Ectodermal cell (in vitro differentiated cells): ENCODE measurements at regions not wholly inside any gene's neighbourhood (a gene's known extent, or its start where the extent isn't known, plus 50 kb on each side); places are given as distances from the start of the nearest gene placed in this dataset.

Experiments
- H3K27ac ChIP-seq: 2 replicates; pipeline ENCODE4 v1.7.0; 2013; ENCODE audit warnings: mild to moderate bottlenecking, low read depth, low read length; ENCODE audit not compliant: insufficient read depth, poor library complexity, severe bottlenecking
- H3K27me3 ChIP-seq: 2 replicates; pipeline ENCODE4 v1.7.0; 2013; ENCODE audit warnings: mild to moderate bottlenecking, low read length; ENCODE audit not compliant: insufficient read depth, control insufficient read depth, poor library complexity, severe bottlenecking
- H3K36me3 ChIP-seq: one replicate; pipeline ENCODE4 v1.7.0; 2013; ENCODE audit warnings: low read length; ENCODE audit not compliant: control insufficient read depth, insufficient read depth
- H3K4me1 ChIP-seq: one replicate; pipeline ENCODE4 v1.7.0; 2013; ENCODE audit warnings: low read length; ENCODE audit not compliant: control insufficient read depth, insufficient read depth
- H3K4me3 ChIP-seq: 2 replicates; pipeline ENCODE4 v1.7.0; 2013; ENCODE audit warnings: low read depth, low read length, control low read depth; ENCODE audit not compliant: insufficient read depth
- H3K9me3 ChIP-seq: 2 replicates; pipeline ENCODE4 v1.7.0; 2013; ENCODE audit warnings: mild to moderate bottlenecking, low read length, moderate library complexity; ENCODE audit not compliant: control insufficient read depth
- WGBS, 2 experiments: methylation state at CpG; one replicate each; pipeline ENCODE4 v1.1.7; 2013; ENCODE audit warnings: missing lambda C conversion rate in 2 of 2; 5-methylcytosine and 5-hydroxymethylcytosine counted together

DNA sequence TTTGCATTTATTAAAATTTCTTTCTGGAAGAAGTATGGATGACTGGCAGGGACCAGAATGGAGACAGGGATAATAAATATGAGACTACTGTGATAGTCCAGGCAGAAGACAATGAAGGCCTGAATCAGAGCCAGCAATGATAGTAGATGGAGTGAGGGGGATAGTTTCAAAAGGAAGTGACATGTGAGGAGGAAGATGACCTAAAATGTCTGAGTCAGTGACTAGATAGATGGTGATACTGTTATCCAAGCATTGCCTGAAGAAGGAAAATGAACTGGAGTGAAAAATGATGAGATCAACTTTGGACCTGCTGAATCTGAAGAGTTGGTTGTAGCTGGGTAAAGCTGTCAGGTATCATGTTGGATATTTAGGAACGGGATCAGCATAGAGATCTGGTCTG, 158.3 kb upstream of the KLF7 start:
- Histone ChIP-seq H3K27ac (no peak overlapping the region), H3K9me3 (no peaks in the 10 kb centered on the region), H3K4me3 (no peak overlapping the region), H3K27me3 (no peaks in the 10 kb centered on the region), H3K4me1 (no peaks in the 10 kb centered on the region), H3K36me3 (no peaks in the 10 kb centered on the region)
- 91 to 94% methylated on average over 1 of the region's 1 CpG for WGBS, 2 experiments

GRCh38 chr2:207327513-207327912, 161.8 kb upstream of the KLF7 start:
- no peak overlapping the region for H3K4me3 ChIP-seq
- H3K4me1 ChIP-seq: no peaks in the 10 kb centered on the region
- WGBS, 2 experiments: 89 to 90% methylated on average over 1 of the region's 1 CpG
- H3K27ac ChIP-seq: no peak overlapping the region
- H3K36me3 ChIP-seq: no peaks in the 10 kb centered on the region
- H3K27me3 ChIP-seq: no peaks in the 10 kb centered on the region
- no peaks in the 10 kb centered on the region for H3K9me3 ChIP-seq

DNA sequence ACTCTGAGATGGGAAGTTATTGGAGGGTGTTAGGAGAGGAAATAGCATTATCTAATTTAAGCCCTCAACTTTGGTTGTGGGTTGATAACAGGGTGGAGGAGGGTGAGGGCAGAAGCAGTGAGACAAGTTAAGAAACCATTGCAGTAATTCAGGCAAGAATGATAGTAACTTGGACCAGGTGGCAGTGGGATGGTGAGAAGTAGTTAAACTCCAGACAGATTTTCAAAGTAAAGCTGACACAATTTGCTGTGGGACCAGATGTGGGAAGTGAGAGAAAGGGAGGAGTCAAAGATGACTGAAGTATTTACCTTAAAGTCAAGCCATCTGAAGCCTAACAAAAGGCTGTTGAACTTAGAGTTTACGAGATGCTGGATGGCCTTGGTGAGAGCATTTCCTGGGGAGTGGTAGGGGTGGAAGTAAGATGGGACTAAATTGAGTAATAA, 163.2 kb upstream of the KLF7 start:
- H3K4me3 ChIP-seq: no peak overlapping the region
- no peaks in the 10 kb centered on the region for H3K9me3 ChIP-seq
- H3K27me3 ChIP-seq: no peaks in the 10 kb centered on the region
- H3K27ac ChIP-seq: no peak overlapping the region
- H3K36me3 ChIP-seq: no peaks in the 10 kb centered on the region
- 84% methylated on average over 1 of the region's 1 CpG for WGBS, 2 experiments
- H3K4me1 ChIP-seq: peaks cover 2% of the 10 kb centered on the region

DNA sequence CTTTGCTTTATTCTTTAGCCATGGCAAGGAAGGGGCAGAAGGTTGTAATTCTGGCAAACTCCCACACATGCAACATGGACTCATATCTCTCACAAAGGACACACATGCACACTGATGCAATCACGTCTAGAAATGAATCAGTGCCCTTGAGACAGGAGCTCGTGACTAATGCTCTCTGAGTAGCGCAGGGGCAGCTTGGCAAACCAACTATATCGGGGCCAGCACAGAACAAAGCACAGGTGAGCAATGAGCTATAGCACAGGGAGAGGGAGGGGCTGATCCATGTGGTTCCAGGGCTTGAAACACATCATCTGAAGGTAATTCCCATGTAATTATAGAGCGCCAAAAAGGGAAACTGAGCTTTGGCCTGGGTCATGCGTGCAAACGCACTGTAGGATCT, 165.2 kb upstream of the KLF7 start:
- Histone ChIP-seq H3K4me3 (no peak overlapping the region), H3K9me3 (no peaks in the 10 kb centered on the region), H3K4me1 (peaks cover 12% of the 10 kb centered on the region), H3K36me3 (no peaks in the 10 kb centered on the region), H3K27me3 (peaks cover 7% of the 10 kb centered on the region), H3K27ac (no peak overlapping the region)
- WGBS, 2 experiments: 94 to 95% methylated on average over 7 of the region's 7 CpGs

DNA sequence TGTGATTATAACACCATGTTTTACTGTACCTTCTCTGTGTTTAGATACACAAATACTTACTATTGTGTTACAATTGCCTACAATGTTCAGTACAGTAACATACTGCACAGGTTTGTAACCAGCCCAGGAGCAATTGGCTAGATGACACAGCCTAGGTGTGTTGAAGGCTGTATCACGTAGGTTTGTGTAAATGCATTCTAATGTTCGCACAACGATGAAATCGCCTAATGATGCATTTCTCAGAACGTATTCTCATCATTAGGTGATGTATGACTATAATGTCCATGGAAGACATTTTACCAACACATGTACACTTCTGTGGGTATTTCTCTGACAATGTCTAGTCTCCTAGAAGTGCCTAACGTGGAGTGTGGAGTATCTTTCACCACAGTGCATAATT, 165.9 kb upstream of the KLF7 start:
- no peak overlapping the region for H3K27ac ChIP-seq

GRCh38 chr2:207332480-207333212, 166.9 kb upstream of the KLF7 start:
- H3K9me3 ChIP-seq: no peaks in the 10 kb centered on the region
- H3K36me3 ChIP-seq: no peaks in the 10 kb centered on the region
- peaks cover 12% of the 10 kb centered on the region for H3K4me1 ChIP-seq
- WGBS, 2 experiments: 94 to 96% methylated on average over 2 of the region's 3 CpGs
- no peak overlapping the region for H3K27ac ChIP-seq
- peaks cover 8% of the 10 kb centered on the region for H3K27me3 ChIP-seq
- no peak overlapping the region for H3K4me3 ChIP-seq

More for the DNA sequence above, 165.9 kb upstream of the KLF7 start:
- no peaks in the 10 kb centered on the region for H3K9me3 ChIP-seq
- peaks cover 12% of the 10 kb centered on the region for H3K4me1 ChIP-seq
- H3K4me3 ChIP-seq: no peak overlapping the region
- peaks cover 8% of the 10 kb centered on the region for H3K27me3 ChIP-seq
- WGBS, 2 experiments: 87 to 97% methylated on average over 6 of the region's 6 CpGs
- no peaks in the 10 kb centered on the region for H3K36me3 ChIP-seq

- H3K36me3 ChIP-seq: no peaks in the 10 kb centered on the region
- no peaks in the 10 kb centered on the region for H3K9me3 ChIP-seq
- H3K27ac ChIP-seq: no peak overlapping the region
- peaks cover 16% of the 10 kb centered on the region for H3K4me1 ChIP-seq
- H3K4me3 ChIP-seq: no peak overlapping the region
- peaks cover 8% of the 10 kb centered on the region for H3K27me3 ChIP-seq
- WGBS, 2 experiments: 77 to 80% methylated on average over 5 of the region's 5 CpGs
Measured at GRCh38 chr2:207333599-207334300, 168.0 kb upstream of the KLF7 start.

GRCh38 chr2:207334301-207334623, 168.5 kb upstream of the KLF7 start:
- no peak overlapping the region for H3K4me3 ChIP-seq
- peak overlapping the region; percentile 58 for H3K27ac ChIP-seq
- H3K9me3 ChIP-seq: no peaks in the 10 kb centered on the region
- peaks cover 16% of the 10 kb centered on the region for H3K4me1 ChIP-seq
- H3K27me3 ChIP-seq: peaks cover 8% of the 10 kb centered on the region
- WGBS, 2 experiments: 32 to 35% methylated on average over 8 of the region's 8 CpGs
- no peaks in the 10 kb centered on the region for H3K36me3 ChIP-seq

GRCh38 chr2:207334624-207335371, 169.1 kb upstream of the KLF7 start:
- peak overlapping the region; percentile 11 for H3K4me3 ChIP-seq
- H3K36me3 ChIP-seq: no peaks in the 10 kb centered on the region
- 4 to 10% methylated on average over 18 to 20 of the region's 20 CpGs for WGBS, 2 experiments
- H3K27me3 ChIP-seq: peaks cover 8% of the 10 kb centered on the region
- no peaks in the 10 kb centered on the region for H3K9me3 ChIP-seq
- peaks cover 16% of the 10 kb centered on the region for H3K4me1 ChIP-seq
- H3K27ac ChIP-seq: peak overlapping the region; percentile 58
